HepG2 (cell line): ENCODE measurements at regions not wholly inside any gene's neighbourhood (a gene's known extent, or its start where the extent isn't known, plus 50 kb on each side); places are given as distances from the start of the nearest gene placed in this dataset.
A peak's percentile ranks its signal among the peaks of the same experiment; 100 is the strongest.

ENCODE experiments used
- HBP1 ChIP-seq: IDR thresholded peaks from 2 replicates; pipeline ENCODE4 v1.6.1; 2016; ENCODE audit warnings: low read depth, control low read depth
- MZF1 ChIP-seq: sonication (generic); formaldehyde crosslinking; IDR thresholded peaks from 2 replicates; pipeline ENCODE4 v1.8.1; 2023; ENCODE audit warnings: mild to moderate bottlenecking, missing genetic modification reagents, borderline replicate concordance
- NFKBIZ ChIP-seq: IDR thresholded peaks from 2 replicates; pipeline ENCODE4 v1.6.1; 2018; ENCODE audit warnings: missing genetic modification reagents, missing compliant biosample characterization
- SP4 ChIP-seq: sonication (generic); formaldehyde crosslinking; IDR thresholded peaks from 2 replicates; pipeline ENCODE4 v1.8.1; 2023; ENCODE audit warnings: mild to moderate bottlenecking, missing genetic modification reagents
- TAF15 ChIP-seq: fragments of 200-400 bp; formaldehyde crosslinking; IDR thresholded peaks from one replicate; pipeline ENCODE4 v1.6.1; 2018; ENCODE audit warnings: mild to moderate bottlenecking, low read depth, low read length; ENCODE audit not compliant: poor library complexity, severe bottlenecking
- TGIF2 ChIP-seq: IDR thresholded peaks from 2 replicates; pipeline ENCODE4 v1.6.1; 2016; ENCODE audit warnings: control low read depth, missing compliant biosample characterization
- TOPORS ChIP-seq: sonication (generic); formaldehyde crosslinking; IDR thresholded peaks from 2 replicates; pipeline ENCODE4 v1.8.0; 2023; ENCODE audit warnings: mild to moderate bottlenecking, missing genetic modification reagents
- TRAFD1 ChIP-seq: sonication (generic); formaldehyde crosslinking; IDR thresholded peaks from 2 replicates; pipeline ENCODE4 v1.5.1; 2020; ENCODE audit warnings: missing genetic modification reagents, mild to moderate bottlenecking, borderline replicate concordance
- ZFYVE20 ChIP-seq: sonication (generic); formaldehyde crosslinking; IDR thresholded peaks from 2 replicates; pipeline ENCODE4 v1.8.0; 2023; ENCODE audit warnings: low read depth, mild to moderate bottlenecking, moderate library complexity, missing genetic modification reagents, borderline replicate concordance
- ZMAT5 ChIP-seq: sonication (generic); formaldehyde crosslinking; IDR thresholded peaks from 2 replicates; pipeline ENCODE4 v1.5.0; 2020; ENCODE audit warnings: mild to moderate bottlenecking, low read depth, missing genetic modification reagents, borderline replicate concordance
- ZNF317 ChIP-seq: sonication (generic); formaldehyde crosslinking; IDR thresholded peaks from 2 replicates; pipeline ENCODE4 v1.5.0; 2020; ENCODE audit warnings: mild to moderate bottlenecking, missing genetic modification reagents
- ZNF354B ChIP-seq: sonication (generic); formaldehyde crosslinking; IDR thresholded peaks from 2 replicates; pipeline ENCODE4 v1.8.0; 2022; ENCODE audit warnings: mild to moderate bottlenecking, missing genetic modification reagents
- ZNF550 ChIP-seq: sonication (generic); formaldehyde crosslinking; IDR thresholded peaks from 2 replicates; pipeline ENCODE4 v1.4.0; 2020; ENCODE audit warnings: mild to moderate bottlenecking, missing genetic modification reagents, borderline replicate concordance
- ZNF614 ChIP-seq: IDR thresholded peaks from 2 replicates; pipeline ENCODE4 v1.6.1; 2018; ENCODE audit warnings: missing biosample characterization, missing genetic modification reagents, inconsistent platforms, borderline replicate concordance
- ZNF740 ChIP-seq: sonication (generic); formaldehyde crosslinking; IDR thresholded peaks from 2 replicates; pipeline ENCODE4 v1.4.0; 2020; ENCODE audit warnings: missing genetic modification reagents
- TF ChIP-seq, protein P1 (sequence below): sonication (generic); formaldehyde crosslinking; IDR thresholded peaks from 2 replicates; pipeline ENCODE4 v1.5.0; 2020; ENCODE audit warnings: mild to moderate bottlenecking, missing genetic modification reagents, borderline replicate concordance

- TF ChIP-seq, protein P1, sequence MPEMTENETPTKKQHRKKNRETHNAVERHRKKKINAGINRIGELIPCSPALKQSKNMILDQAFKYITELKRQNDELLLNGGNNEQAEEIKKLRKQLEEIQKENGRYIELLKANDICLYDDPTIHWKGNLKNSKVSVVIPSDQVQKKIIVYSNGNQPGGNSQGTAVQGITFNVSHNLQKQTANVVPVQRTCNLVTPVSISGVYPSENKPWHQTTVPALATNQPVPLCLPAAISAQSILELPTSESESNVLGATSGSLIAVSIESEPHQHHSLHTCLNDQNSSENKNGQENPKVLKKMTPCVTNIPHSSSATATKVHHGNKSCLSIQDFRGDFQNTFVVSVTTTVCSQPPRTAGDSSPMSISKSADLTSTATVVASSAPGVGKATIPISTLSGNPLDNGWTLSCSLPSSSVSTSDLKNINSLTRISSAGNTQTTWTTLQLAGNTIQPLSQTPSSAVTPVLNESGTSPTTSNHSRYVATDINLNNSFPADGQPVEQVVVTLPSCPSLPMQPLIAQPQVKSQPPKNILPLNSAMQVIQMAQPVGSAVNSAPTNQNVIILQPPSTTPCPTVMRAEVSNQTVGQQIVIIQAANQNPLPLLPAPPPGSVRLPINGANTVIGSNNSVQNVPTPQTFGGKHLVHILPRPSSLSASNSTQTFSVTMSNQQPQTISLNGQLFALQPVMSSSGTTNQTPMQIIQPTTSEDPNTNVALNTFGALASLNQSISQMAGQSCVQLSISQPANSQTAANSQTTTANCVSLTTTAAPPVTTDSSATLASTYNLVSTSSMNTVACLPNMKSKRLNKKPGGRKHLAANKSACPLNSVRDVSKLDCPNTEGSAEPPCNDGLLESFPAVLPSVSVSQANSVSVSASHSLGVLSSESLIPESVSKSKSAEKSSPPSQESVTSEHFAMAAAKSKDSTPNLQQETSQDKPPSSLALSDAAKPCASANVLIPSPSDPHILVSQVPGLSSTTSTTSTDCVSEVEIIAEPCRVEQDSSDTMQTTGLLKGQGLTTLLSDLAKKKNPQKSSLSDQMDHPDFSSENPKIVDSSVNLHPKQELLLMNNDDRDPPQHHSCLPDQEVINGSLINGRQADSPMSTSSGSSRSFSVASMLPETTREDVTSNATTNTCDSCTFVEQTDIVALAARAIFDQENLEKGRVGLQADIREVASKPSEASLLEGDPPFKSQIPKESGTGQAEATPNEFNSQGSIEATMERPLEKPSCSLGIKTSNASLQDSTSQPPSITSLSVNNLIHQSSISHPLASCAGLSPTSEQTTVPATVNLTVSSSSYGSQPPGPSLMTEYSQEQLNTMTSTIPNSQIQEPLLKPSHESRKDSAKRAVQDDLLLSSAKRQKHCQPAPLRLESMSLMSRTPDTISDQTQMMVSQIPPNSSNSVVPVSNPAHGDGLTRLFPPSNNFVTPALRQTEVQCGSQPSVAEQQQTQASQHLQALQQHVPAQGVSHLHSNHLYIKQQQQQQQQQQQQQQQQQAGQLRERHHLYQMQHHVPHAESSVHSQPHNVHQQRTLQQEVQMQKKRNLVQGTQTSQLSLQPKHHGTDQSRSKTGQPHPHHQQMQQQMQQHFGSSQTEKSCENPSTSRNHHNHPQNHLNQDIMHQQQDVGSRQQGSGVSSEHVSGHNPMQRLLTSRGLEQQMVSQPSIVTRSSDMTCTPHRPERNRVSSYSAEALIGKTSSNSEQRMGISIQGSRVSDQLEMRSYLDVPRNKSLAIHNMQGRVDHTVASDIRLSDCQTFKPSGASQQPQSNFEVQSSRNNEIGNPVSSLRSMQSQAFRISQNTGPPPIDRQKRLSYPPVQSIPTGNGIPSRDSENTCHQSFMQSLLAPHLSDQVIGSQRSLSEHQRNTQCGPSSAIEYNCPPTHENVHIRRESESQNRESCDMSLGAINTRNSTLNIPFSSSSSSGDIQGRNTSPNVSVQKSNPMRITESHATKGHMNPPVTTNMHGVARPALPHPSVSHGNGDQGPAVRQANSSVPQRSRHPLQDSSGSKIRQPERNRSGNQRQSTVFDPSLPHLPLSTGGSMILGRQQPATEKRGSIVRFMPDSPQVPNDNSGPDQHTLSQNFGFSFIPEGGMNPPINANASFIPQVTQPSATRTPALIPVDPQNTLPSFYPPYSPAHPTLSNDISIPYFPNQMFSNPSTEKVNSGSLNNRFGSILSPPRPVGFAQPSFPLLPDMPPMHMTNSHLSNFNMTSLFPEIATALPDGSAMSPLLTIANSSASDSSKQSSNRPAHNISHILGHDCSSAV = no peak
- TF ChIP-seq ZMAT5 (CRISPR knock-in tag) (no peak), TRAFD1 (CRISPR knock-in tag) (no peak), NFKBIZ (no peak), TGIF2 (CRISPR knock-in tag) (0 out of 2 replicates have a peak, but pooled peaks have one; percentile 14), ZNF614 (CRISPR knock-in tag) (peak; percentile 8; the same call in 1 of the 2 replicates), HBP1 (0 out of 2 replicates have a peak, but pooled peaks have one; percentile 37), ZNF317 (CRISPR knock-in tag) (no peak), ZNF740 (CRISPR knock-in tag) (0 out of 2 replicates have a peak, but pooled peaks have one; percentile 18), MZF1 (CRISPR knock-in tag) (no peak), ZNF550 (no peak), SP4 (CRISPR knock-in tag) (no peak), TAF15 (no peak), TOPORS (CRISPR knock-in tag) (peak; percentile 73; the same call in 1 of the 2 replicates), ZFYVE20 (CRISPR knock-in tag) (no peak), ZNF354B (no peak)
Measured at GRCh38 chr3:188052169-188053035, 101.6 kb upstream of the LPP start (continued).
